ENCODE measurements at regions not wholly inside any gene's neighbourhood (a gene's known extent, or its start where the extent isn't known, plus 50 kb on each side); places are given as distances from the start of the nearest gene placed in this dataset.

GRCh38 chr6:28585335-28585734 is 59.7 kb downstream of the GPX5 start:
- intact Hi-C loops (cut with DNase I) = no loop called here

GRCh38 chr6:28586324-28586723 is 60.6 kb downstream of the GPX5 start:
- Histone ChIP-seq H3K36me3 (no peaks in the 10 kb centered on the region), H3K9me3 (no peaks in the 10 kb centered on the region), H3K4me3 (peak overlapping the region; percentile 46 to 79 (median 75)), H3K27ac (no peak overlapping the region), H3K27me3 (peaks cover 0 to 8% of the 10 kb centered on the region in 2 donors), H3K4me1 (peaks cover 0 to 5% (median 0%) of the 10 kb centered on the region in 4 donors)
- WGBS (ENCODE audit: insufficient coverage, low coverage, low lambda C conversion rate, missing lambda C conversion rate) = 35% methylated on average over 5 of the region's 7 CpGs
- intact Hi-C loops (cut with DNase I) = no loop called here
- DNase-seq = no peak
- TF ChIP-seq CTCF (IDR thresholded peaks at IDR 0.05) (no peak), POLR2A (IDR thresholded peaks at IDR 0.05) (no peak)
- ATAC-seq = peak in 1 of 4 donors; percentile 39

More at GRCh38 chr6:28585335-28585734, 59.7 kb downstream of the GPX5 start:
- H3K4me3 ChIP-seq = no peak overlapping the region
- H3K4me1 ChIP-seq = peaks cover 0 to 5% (median 0%) of the 10 kb centered on the region in 4 donors
- TF ChIP-seq CTCF (IDR thresholded peaks at IDR 0.05) (no peak), POLR2A (IDR thresholded peaks at IDR 0.05) (no peak)
- ATAC-seq (no peak), DNase-seq (no peak)
- peaks cover 0 to 6% of the 10 kb centered on the region in 2 donors for H3K27me3 ChIP-seq
- H3K27ac ChIP-seq = no peak overlapping the region
- no peaks in the 10 kb centered on the region for H3K9me3 ChIP-seq
- H3K36me3 ChIP-seq = no peaks in the 10 kb centered on the region
- 31% methylated on average over 1 of the region's 1 CpG for WGBS (ENCODE audit: insufficient coverage, low coverage, low lambda C conversion rate, missing lambda C conversion rate)

- ATAC-seq (peak; percentile 99 to 100 (median 100)), DNase-seq (peak; percentile 76 to 87 (median 85))
- peak overlapping the region in 1 of 3 donors; percentile 24 for H3K27ac ChIP-seq
- TF ChIP-seq POLR2A (IDR thresholded peaks at IDR 0.05) (peak; percentile 56), CTCF (IDR thresholded peaks at IDR 0.05) (no peak)
- H3K4me1 ChIP-seq = peaks cover 0 to 5% (median 0%) of the 10 kb centered on the region in 4 donors
- intact Hi-C loops (cut with DNase I) = no loop called here
- 2% methylated on average over 24 of the region's 42 CpGs for WGBS (ENCODE audit: insufficient coverage, low coverage, low lambda C conversion rate, missing lambda C conversion rate)
- H3K9me3 ChIP-seq = no peaks in the 10 kb centered on the region
- no peaks in the 10 kb centered on the region for H3K36me3 ChIP-seq
- peaks cover 0 to 8% of the 10 kb centered on the region in 2 donors for H3K27me3 ChIP-seq
- H3K4me3 ChIP-seq = peak overlapping the region; percentile 46 to 79 (median 75)
Observed at GRCh38 chr6:28586962-28587745, 61.5 kb downstream of the GPX5 start.

GRCh38 chr6:28587746-28588075 is 62.0 kb downstream of the GPX5 start:
- DNase-seq (no peak), ATAC-seq (no peak)
- H3K27me3 ChIP-seq = peaks cover 0 to 8% of the 10 kb centered on the region in 2 donors
- intact Hi-C loops (cut with DNase I) = no loop called here
- WGBS (ENCODE audit: insufficient coverage, low coverage, low lambda C conversion rate, missing lambda C conversion rate) = 14% methylated on average over 8 of the region's 8 CpGs
- H3K9me3 ChIP-seq = no peaks in the 10 kb centered on the region
- H3K36me3 ChIP-seq = no peaks in the 10 kb centered on the region
- peaks cover 0 to 5% (median 0%) of the 10 kb centered on the region in 4 donors for H3K4me1 ChIP-seq
- H3K4me3 ChIP-seq = peak overlapping the region; percentile 46 to 79 (median 75)
- H3K27ac ChIP-seq = no peak overlapping the region
- TF ChIP-seq POLR2A (IDR thresholded peaks at IDR 0.05) (no peak), CTCF (IDR thresholded peaks at IDR 0.05) (no peak)

All from right lobe of liver (tissue), 6 donors.